Thymus (tissue), 11 donors: ENCODE measurements at regions not wholly inside any gene's neighbourhood (a gene's known extent, or its start where the extent isn't known, plus 50 kb on each side); places are given as distances from the start of the nearest gene placed in this dataset.
A peak's percentile ranks its signal among the peaks of the same experiment; 100 is the strongest.

Source experiments
- DNase-seq, 9 donors: peaks; one replicate each; pipeline ENCODE4 v3.0.0-alpha.2; 2013; ENCODE audit warnings: low spot score in 9 of 9, low read depth in 6 of 9, missing footprints in 1 of 9
- H3K27ac ChIP-seq, 2 donors: one replicate each; pipeline ENCODE4 v1.5.1; 2013; ENCODE audit warnings: control low read depth in 1 of 2, low read depth in 1 of 2, low read length in 1 of 2, mild to moderate bottlenecking in 1 of 2, moderate library complexity in 1 of 2
- H3K27me3 ChIP-seq, 2 donors: one replicate each; pipeline ENCODE4 v1.5.1; 2013; ENCODE audit warnings: low read length in 1 of 2; ENCODE audit not compliant: control insufficient read depth in 2 of 2, insufficient read depth in 1 of 2
- H3K36me3 ChIP-seq, 2 donors: one replicate each; pipeline ENCODE4 v1.5.1; 2013; ENCODE audit warnings: low read length in 1 of 2, mild to moderate bottlenecking in 1 of 2, moderate library complexity in 1 of 2; ENCODE audit not compliant: control insufficient read depth in 2 of 2, insufficient read depth in 2 of 2
- H3K4me1 ChIP-seq, 2 donors: one replicate each; pipeline ENCODE4 v1.5.1; 2013; ENCODE audit warnings: low read length in 2 of 2; ENCODE audit not compliant: control insufficient read depth in 2 of 2, insufficient read depth in 2 of 2
- H3K4me3 ChIP-seq, 2 donors: one replicate each; pipeline ENCODE4 v1.5.1; 2013; ENCODE audit warnings: low read length in 2 of 2, control low read depth in 1 of 2, mild to moderate bottlenecking in 1 of 2
- H3K9me3 ChIP-seq, 2 donors: one replicate each; pipeline ENCODE4 v1.5.1; 2013; ENCODE audit warnings: low read length in 1 of 2, mild to moderate bottlenecking in 1 of 2; ENCODE audit not compliant: control insufficient read depth in 2 of 2, insufficient read depth in 1 of 2
- WGBS: extraction: QIAGEN DNeasy Blood & Tissue Kit; methylation state at CpG from one replicate; pipeline ENCODE4 v1.1.7; 2013; 5-methylcytosine and 5-hydroxymethylcytosine counted together
- donor health status: healthy.

GRCh38 chr5:5904113-5904512 lies 474.2 kb downstream of the MED10 start:
- no peak overlapping the region for H3K4me3 ChIP-seq
- no peaks in the 10 kb centered on the region for H3K27me3 ChIP-seq
- no peaks in the 10 kb centered on the region for H3K4me1 ChIP-seq
- H3K36me3 ChIP-seq: no peaks in the 10 kb centered on the region
- 87% methylated on average over 4 of the region's 4 CpGs for WGBS
- H3K9me3 ChIP-seq: no peaks in the 10 kb centered on the region
- DNase-seq: no peak
- no peak overlapping the region for H3K27ac ChIP-seq

GRCh38 chr5:5902678-5903646 lies 475.4 kb downstream of the MED10 start:
- WGBS: 88% methylated on average over 10 of the region's 10 CpGs
- Histone ChIP-seq H3K4me3 (no peak overlapping the region), H3K4me1 (no peaks in the 10 kb centered on the region), H3K9me3 (no peaks in the 10 kb centered on the region), H3K36me3 (no peaks in the 10 kb centered on the region), H3K27me3 (no peaks in the 10 kb centered on the region), H3K27ac (no peak overlapping the region)
- DNase-seq: no peak

- no peaks in the 10 kb centered on the region for H3K4me1 ChIP-seq
- no peaks in the 10 kb centered on the region for H3K27me3 ChIP-seq
- H3K9me3 ChIP-seq: no peaks in the 10 kb centered on the region
- H3K36me3 ChIP-seq: no peaks in the 10 kb centered on the region
- H3K4me3 ChIP-seq: no peak overlapping the region
- DNase-seq: no peak
- 92% methylated on average over 6 of the region's 6 CpGs for WGBS
- H3K27ac ChIP-seq: no peak overlapping the region
Measured at GRCh38 chr5:5900350-5900749, 477.9 kb downstream of the ICE1 start.

GRCh38 chr5:5899716-5900115 lies 477.2 kb downstream of the ICE1 start:
- Histone ChIP-seq H3K36me3 (no peaks in the 10 kb centered on the region), H3K27me3 (no peaks in the 10 kb centered on the region), H3K27ac (no peak overlapping the region), H3K4me3 (no peak overlapping the region), H3K4me1 (no peaks in the 10 kb centered on the region), H3K9me3 (no peaks in the 10 kb centered on the region)
- no peak for DNase-seq
- WGBS: 86% methylated on average over 3 of the region's 3 CpGs

- WGBS: 90% methylated on average over 1 of the region's 1 CpG
Measured at GRCh38 chr5:5888284-5888683, 465.8 kb downstream of the ICE1 start.

GRCh38 chr5:5887833-5888232 lies 465.4 kb downstream of the ICE1 start:
- H3K27ac ChIP-seq: no peak overlapping the region
- no peak for DNase-seq
- H3K4me1 ChIP-seq: no peaks in the 10 kb centered on the region
- no peaks in the 10 kb centered on the region for H3K36me3 ChIP-seq
- 66% methylated on average over 3 of the region's 3 CpGs for WGBS
- no peaks in the 10 kb centered on the region for H3K9me3 ChIP-seq
- no peak overlapping the region for H3K4me3 ChIP-seq
- peaks cover 0 to 2% of the 10 kb centered on the region in 2 donors for H3K27me3 ChIP-seq

More at GRCh38 chr5:5888284-5888683, 465.8 kb downstream of the ICE1 start:
- peaks cover 0 to 2% of the 10 kb centered on the region in 2 donors for H3K27me3 ChIP-seq
- no peaks in the 10 kb centered on the region for H3K4me1 ChIP-seq
- H3K36me3 ChIP-seq: no peaks in the 10 kb centered on the region
- H3K9me3 ChIP-seq: no peaks in the 10 kb centered on the region
- no peak overlapping the region for H3K27ac ChIP-seq
- DNase-seq: no peak
- no peak overlapping the region for H3K4me3 ChIP-seq

GRCh38 chr5:5886812-5887486 lies 464.5 kb downstream of the ICE1 start:
- Histone ChIP-seq H3K27me3 (peaks cover 0 to 2% of the 10 kb centered on the region in 2 donors), H3K4me1 (no peaks in the 10 kb centered on the region), H3K4me3 (no peak overlapping the region), H3K9me3 (no peaks in the 10 kb centered on the region), H3K36me3 (no peaks in the 10 kb centered on the region), H3K27ac (no peak overlapping the region)
- WGBS: 15% methylated on average over 42 of the region's 42 CpGs
- peak in 7 of 9 donors; percentile 3 to 39 (median 17) for DNase-seq

- Histone ChIP-seq H3K4me3 (no peak overlapping the region), H3K36me3 (no peaks in the 10 kb centered on the region), H3K9me3 (no peaks in the 10 kb centered on the region), H3K27ac (no peak overlapping the region), H3K27me3 (peaks cover 0 to 2% of the 10 kb centered on the region in 2 donors), H3K4me1 (no peaks in the 10 kb centered on the region)
- 92% methylated on average over 20 of the region's 20 CpGs for WGBS
- DNase-seq: no peak
Measured at GRCh38 chr5:5886353-5886752, 463.9 kb downstream of the ICE1 start.

GRCh38 chr5:5885782-5886181 lies 463.3 kb downstream of the ICE1 start:
- no peaks in the 10 kb centered on the region for H3K9me3 ChIP-seq
- H3K36me3 ChIP-seq: no peaks in the 10 kb centered on the region
- H3K27ac ChIP-seq: no peak overlapping the region
- H3K4me1 ChIP-seq: no peaks in the 10 kb centered on the region
- WGBS: 93% methylated on average over 8 of the region's 8 CpGs
- no peak overlapping the region for H3K4me3 ChIP-seq
- H3K27me3 ChIP-seq: peaks cover 0 to 2% of the 10 kb centered on the region in 2 donors
- DNase-seq: no peak
